Activated CD4-positive, alpha-beta T cell treated with anti-CD3 and anti-CD28 coated beads for 1 hour (primary cell): ENCODE measurements at regions not wholly inside any gene's neighbourhood (a gene's known extent, or its start where the extent isn't known, plus 50 kb on each side); places are given as distances from the start of the nearest gene placed in this dataset.
"Not testable (repeated sequence)": the region's sequence is repeated elsewhere in the genome, so short reads cannot be mapped to it uniquely, and the experiment has no call there.

Source experiments
- DNase-seq: peaks from one replicate; pipeline ENCODE4 v3.0.0-alpha.2; 2020

- no peak for DNase-seq
These were observed 174.3 kb downstream of the CPS1 start for GRCh38 chr2:210730672-210731071.

- not testable (repeated sequence) for DNase-seq
These were observed 190.4 kb downstream of the CPS1 start for GRCh38 chr2:210746826-210747225.

DNA sequence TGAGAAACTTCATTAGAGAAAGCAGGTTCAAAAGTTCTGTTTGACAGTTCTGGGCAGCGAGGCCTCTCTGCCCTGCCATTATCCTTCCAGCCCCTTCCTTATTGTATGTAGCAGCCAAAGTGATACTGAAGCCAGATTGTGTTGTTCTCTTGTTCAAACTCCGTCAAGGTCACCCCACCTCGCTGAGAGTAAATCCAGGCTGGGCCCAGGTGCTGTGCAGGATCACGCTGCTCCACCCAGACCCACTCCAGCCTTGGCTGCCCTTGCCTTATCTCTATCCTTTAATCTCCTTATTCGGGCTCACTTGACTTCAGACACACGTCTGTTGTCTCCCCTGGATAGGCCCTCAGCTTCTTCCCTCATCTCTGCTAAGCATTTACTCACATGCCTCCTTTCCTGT lies 196.1 kb downstream of the CPS1 start:
- no peak for DNase-seq

DNA sequence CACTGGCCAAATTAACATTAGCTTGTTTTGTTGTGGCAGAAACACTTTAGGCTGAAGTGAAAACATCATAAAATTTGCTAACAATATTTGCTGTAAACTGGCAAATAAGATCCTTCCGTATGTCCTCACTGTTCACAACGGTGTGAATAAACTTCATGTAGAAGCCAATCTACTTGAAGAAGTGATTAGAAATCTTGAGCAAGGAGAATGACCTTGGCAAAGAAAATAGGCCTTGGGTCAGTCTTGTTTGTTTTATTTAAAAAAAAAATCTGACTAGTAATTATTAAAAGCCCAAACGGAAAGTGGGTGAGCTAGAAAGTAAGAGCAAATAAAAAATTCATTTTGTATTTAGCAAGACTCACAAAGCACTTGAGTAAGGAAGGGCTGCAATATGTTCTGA lies 197.0 kb downstream of the CPS1 start:
- DNase-seq, result no peak

GRCh38 chr2:210756855-210757254 lies 200.5 kb downstream of the CPS1 start:
- no peak for DNase-seq

DNA sequence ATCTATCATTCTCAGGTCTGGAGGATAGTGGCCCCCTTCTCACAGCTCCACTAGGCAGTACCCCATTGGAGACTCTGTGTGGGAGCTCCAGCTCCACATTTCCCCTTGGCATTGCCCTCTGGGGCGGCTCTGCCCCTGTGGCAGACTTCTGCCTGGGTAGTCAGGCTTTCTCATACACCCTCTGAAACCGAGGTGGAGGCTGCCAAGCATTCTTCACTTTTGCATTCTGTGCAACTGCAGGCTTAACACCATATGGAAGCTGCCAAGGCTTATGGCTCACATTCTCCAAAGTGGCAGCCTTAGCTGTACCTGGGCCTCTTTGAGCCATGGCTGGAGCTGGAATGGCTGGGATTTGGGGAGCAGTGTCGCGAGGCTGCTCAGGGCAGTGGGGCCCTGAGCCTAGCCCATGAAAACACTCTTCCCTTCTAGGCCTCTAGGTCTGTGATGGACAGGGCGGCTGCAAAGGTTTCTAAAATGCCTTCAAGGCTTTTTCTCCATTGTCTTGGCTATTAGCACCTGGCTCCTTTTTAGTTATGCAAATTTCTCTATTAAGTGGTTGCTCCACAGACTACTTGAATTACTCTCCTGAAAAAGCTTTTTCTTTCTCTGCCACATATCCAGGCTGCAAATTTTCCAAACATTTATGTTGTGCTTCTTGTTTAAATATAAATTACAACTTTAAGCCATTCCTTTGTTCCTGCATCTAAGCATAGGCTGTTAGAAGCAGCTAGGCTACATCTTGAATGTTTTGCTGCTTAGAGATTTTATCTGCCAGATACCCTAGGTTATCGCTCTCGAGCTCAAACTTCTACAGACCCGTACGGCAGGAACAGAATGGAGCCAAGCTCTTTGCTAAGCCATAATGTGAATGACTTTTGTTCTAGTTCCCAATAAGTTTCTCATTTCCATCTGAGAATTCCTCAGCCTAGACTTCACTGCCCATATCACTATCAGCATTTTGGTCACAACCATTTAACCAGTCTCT lies 206.5 kb downstream of the CPS1 start:
- no peak for DNase-seq

DNA sequence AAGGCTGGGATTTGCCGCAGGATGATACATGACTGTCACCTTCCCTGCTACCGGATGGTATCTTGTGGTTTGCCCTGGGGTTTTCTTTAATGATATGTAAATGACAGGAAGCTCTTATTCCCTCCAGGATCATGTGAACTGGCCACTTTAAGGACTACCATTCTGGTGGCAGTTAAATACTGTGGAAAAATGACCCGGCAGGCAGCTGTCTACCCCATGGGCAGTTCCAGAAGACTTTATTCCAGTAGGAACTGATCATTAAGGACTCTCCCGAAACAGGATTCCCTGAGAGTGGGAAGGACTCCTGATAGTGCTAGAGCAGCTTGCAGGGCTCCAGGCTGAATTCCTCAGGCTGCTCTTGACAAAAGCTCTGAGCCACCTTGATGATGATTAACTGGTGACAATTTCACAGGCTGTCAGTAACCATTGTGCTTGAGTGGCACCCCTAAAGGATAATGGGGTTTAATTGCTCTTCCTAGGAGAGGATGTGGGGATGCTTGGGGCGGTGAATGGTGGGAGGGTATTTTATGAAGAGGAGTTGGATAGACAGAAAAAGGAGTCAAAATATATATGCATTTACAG lies 212.0 kb downstream of the CPS1 start:
- DNase-seq, result no peak

GRCh38 chr2:210776756-210777155 lies 220.4 kb downstream of the CPS1 start:
- DNase-seq, result no peak

- DNase-seq, result no peak
These were observed 225.8 kb downstream of the CPS1 start for GRCh38 chr2:210782222-210782621.

DNA sequence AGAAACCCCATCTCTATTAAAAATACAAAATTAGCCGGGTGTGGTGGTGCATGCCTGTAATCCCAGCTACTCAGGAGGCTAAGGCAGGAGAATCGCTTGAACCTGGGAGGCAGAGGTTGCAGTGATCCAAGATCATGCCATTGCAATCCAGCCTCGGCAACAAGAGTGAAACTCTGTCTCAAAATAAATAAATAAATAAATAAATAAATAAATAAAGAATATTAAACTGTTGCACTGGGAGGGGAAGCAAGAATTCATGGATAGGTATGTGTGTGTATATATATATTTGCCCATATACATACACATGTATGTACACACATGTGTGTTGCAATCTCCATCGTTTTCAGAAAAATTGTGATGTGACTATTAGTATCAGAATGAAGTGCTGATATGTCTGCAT lies 231.4 kb downstream of the CPS1 start:
- DNase-seq, result not testable (repeated sequence)

- DNase-seq, result no peak
These were observed 235.6 kb downstream of the CPS1 start for GRCh38 chr2:210792000-210792399.

DNA sequence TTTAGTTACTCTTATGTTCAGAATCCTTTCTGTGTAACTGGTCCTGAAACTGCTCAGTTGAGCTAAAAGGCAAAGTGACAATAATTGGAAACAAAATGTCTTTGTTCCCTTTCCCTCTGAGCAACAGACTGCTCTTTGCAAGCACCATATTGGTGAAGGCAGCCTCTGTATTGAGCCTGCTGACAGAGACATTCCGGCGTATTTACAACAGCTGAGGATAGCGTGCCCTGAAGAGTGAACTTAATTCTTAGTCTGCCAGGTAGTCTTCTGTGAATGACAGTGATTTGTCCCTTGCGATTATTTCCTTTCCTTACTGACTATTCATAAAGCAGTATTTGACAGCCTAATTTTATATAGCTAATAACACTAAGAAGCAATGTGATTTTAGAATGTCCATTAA lies 239.1 kb downstream of the CPS1 start:
- no peak for DNase-seq

DNA sequence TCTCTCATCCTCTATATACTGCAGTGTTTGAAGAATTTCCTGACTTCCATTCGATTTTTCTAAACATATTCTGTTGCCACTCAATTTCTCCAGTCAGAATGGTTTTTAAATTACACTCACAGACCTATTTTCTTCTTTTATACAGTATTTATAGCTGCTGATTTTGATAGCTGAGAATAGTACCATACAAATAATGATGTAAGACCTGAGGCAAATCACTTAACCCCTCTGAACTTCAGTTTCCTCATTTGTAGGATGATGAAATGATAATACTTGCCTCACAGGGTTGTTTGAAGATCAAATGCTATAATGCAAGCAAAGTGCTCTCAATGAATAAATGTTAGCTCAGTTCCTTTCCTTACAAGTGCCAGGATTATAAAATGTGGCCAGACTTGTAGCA lies 241.8 kb downstream of the CPS1 start:
- no peak for DNase-seq

DNA sequence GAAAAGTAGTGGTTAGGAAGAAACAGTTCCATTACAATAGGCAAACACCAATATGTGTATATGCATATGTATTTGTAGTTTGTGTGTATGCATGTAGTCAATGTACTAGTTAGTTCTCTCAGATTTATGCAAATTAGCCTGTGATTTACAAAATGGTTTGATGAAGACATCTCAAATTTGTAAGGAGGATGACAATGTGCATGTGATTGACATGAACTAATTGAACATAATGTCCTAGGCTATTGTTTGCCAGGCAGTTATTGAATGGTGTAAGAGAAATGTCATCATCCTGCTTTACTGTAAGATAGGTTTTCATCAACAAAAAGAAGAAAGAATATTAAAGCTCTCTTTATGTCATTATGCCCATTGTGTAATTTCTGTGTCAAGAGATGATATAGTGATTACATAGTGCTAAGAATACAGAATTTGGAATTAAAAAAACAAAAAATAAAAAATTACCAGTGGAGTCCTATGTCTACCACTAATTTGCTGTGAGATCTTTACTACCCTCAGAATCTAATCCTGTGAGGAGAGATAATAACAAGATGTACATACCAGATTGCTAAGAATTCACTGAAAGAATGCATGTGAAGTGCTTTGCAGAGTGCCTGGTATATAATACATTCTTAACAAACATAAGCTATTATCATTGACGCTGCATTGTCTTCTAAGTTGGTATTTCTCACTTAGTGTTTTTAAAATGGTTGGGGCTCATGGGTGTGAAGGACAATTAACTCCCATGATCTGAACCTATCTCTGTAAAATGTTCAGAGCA lies 258.0 kb downstream of the CPS1 start:
- DNase-seq, result no peak

DNA sequence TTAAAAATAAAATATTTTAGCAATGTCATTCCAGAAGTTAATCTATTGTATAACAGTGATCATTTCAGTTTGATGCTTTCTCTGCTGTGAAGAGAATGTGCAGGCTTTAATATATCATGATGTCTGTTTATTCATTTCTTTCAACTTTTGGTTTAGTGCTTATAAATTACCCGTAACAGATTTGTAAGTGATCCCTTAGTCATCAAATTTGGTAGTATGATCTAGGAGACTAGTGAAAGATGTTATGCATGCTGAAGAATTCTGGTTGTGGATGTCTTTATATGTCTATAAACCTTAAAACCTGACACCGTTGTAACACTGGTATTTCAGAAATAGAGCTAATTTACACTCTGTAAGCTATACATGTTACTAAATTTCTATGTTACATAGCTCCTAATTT lies 260.4 kb downstream of the CPS1 start:
- DNase-seq, result no peak

DNA sequence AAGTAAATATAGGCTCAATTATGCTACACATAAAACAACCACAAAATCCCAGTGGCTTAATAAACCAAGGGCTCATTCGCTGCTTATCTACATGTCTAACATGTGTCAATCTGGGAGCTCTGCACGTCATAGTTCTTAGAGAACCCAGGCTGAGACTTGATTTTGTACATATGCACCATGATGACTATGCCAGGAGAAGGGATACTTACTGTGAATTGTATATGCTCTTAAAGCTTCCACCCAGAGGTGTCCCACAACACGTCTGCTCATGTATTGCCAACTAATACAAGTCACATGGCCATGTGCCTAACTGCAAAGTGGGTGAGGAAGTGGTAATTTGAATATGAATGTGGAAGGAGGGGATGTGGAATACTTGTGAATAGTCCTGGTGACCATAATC lies 262.1 kb downstream of the CPS1 start:
- no peak for DNase-seq

DNA sequence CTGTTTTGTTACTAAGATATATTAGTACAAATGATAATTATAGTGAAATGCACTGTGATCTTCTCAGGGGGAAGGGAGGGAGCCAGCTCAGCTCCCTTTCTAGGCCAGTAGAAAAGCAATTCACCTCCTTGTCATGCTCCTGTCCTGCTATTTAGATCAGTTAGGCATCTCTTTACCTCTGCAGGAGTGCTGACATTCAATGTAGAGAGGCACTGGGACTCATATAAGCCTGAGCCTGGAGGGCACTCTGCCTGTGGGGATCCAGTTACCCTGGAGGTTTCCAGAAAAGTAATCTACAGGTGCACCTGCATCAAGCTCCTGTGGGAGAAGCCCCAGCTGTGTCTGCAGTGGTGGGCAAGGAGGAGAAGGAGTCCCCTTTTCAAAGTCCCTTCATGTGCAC lies 277.0 kb downstream of the CPS1 start:
- DNase-seq, result no peak

DNA sequence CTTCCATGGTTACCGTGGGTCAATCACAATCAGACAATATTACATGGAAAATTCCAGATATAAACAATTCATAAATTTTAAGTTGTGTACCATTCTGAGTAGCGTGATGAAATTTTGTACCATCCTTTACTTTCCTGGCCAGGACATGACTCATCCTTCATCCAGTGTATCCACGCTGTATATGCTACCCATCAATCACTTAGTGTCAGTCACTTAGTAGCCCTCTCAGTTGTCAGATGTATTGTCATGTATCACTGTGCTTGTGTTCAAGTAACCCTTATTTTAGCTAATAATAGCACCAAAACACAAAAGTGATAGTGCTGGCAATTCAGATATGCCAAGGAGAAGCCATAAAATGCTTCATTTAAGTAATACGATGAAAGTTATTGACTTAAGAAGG lies 282.6 kb downstream of the CPS1 start:
- no peak for DNase-seq

- no peak for DNase-seq
These were observed 283.1 kb downstream of the CPS1 start for GRCh38 chr2:210839450-210839849.

GRCh38 chr2:210842896-210843295 lies 286.5 kb downstream of the CPS1 start:
- DNase-seq, result no peak

DNA sequence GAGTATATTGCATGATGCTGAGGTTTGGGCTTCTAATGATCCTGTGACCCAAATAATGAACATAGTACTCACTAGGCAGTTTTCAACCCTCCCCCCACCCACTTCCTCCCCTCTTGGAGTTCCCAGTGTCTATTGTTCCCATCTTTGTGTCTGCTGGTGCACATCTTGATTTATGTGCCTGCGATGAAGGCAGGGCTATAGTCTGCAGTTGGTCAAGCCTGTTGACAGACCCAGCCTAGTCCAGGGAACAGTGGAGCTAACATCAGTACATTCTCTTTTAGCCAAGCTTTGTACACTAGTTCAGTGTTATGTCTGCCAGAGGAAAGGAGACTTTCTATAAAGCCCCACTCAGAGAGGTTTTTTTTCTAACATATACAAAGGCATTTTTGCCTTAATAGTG lies 287.6 kb downstream of the CPS1 start:
- no peak for DNase-seq

- no peak for DNase-seq
These were observed 302.9 kb downstream of the CPS1 start for GRCh38 chr2:210859314-210859713.

DNA sequence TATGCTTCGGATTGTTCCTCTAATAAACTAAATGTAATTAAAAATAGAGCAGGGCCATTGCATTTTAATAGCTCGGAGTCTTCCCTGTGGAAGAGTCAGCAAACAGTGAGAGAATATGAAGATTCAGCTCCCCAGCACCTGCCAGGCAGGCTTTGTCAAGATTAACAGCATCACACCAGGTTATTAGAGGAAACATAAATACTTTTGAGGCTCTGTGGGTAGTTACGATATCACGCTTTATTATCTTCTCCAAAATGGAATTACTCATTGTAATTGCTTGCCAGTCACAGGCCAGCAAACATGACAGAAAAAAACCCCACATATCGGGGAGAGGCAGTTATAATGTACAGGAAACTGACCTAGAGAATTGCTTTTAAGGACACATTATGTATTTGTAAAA lies 303.9 kb downstream of the CPS1 start:
- no peak for DNase-seq
